ENCODE measurements at regions not wholly inside any gene's neighbourhood (a gene's known extent, or its start where the extent isn't known, plus 50 kb on each side); places are given as distances from the start of the nearest gene placed in this dataset.
A peak's percentile ranks its signal among the peaks of the same experiment; 100 is the strongest.

- TF ChIP-seq ZNF768 (tag by site-specific recombination; IDR thresholded peaks at IDR 0.05) (no peak), ZNF366 (tag by site-specific recombination; conservative IDR thresholded peaks at IDR 0.05) (peak; percentile 73), TCF7L2 (IDR thresholded peaks at IDR 0.05; ENCODE audit: borderline replicate concordance, low read depth, low read length) (no peak)
- POLR2A ChIA-PET = no interaction called here
Measured at GRCh38 chr15:29428925-29429573, 159.4 kb upstream of the NSMCE3 start.

GRCh38 chr15:29425864-29426263 lies 156.2 kb upstream of the NSMCE3 start:
- TF ChIP-seq ZNF16 (tag by site-specific recombination; IDR thresholded peaks at IDR 0.05; ENCODE audit: low read depth) = no peak
- TF ChIP-seq ZIC2 (tag by site-specific recombination; IDR thresholded peaks at IDR 0.05) = no peak
- no peak for TF ChIP-seq ZNF362 (tag by site-specific recombination; IDR thresholded peaks at IDR 0.05)
- TF ChIP-seq ZNF138 (tag by site-specific recombination; IDR thresholded peaks at IDR 0.05; ENCODE audit: borderline replicate concordance) = no peak
- no peak for TF ChIP-seq SETDB1 (IDR thresholded peaks at IDR 0.05; ENCODE audit: insufficient read length, low read length)
- no peak for TF ChIP-seq MZF1 (tag by site-specific recombination; IDR thresholded peaks at IDR 0.05; ENCODE audit: borderline replicate concordance)
- no peak for TF ChIP-seq ZBTB48 (tag by site-specific recombination; IDR thresholded peaks at IDR 0.05)
- no peak for TF ChIP-seq PRDM6 (tag by site-specific recombination; IDR thresholded peaks at IDR 0.05)
- no peak for TF ChIP-seq ZNF596 (tag by site-specific recombination; IDR thresholded peaks at IDR 0.05)
- TF ChIP-seq YY2 (tag by site-specific recombination; IDR thresholded peaks at IDR 0.05) = no peak
- TF ChIP-seq ZNF394 (tag by site-specific recombination; IDR thresholded peaks at IDR 0.05; ENCODE audit: borderline replicate concordance) = no peak
- TF ChIP-seq SP2 (tag by site-specific recombination; IDR thresholded peaks at IDR 0.05) = no peak
- ChIA-PET CTCF (no interaction called here), POLR2A (no interaction called here)
- H3K4me1 ChIP-seq (ENCODE audit: control insufficient read depth, insufficient read depth, low read length) = no peaks in the 10 kb centered on the region
- H3K36me3 ChIP-seq (ENCODE audit: control insufficient read depth in 2 of 2, insufficient read depth in 1 of 2, low read length in 2 of 2) = no peaks in the 10 kb centered on the region
- H3K27ac ChIP-seq (ENCODE audit: extremely low read depth, low read depth, low read length) = no peak overlapping the region
- H3K4me3 ChIP-seq (ENCODE audit: low read depth, low read length) = no peak overlapping the region
- H3K9me3 ChIP-seq (ENCODE audit: control insufficient read depth, insufficient read depth, low read depth, low read length) = no peaks in the 10 kb centered on the region

More at GRCh38 chr15:29428925-29429573, 159.4 kb upstream of the NSMCE3 start:
- H3K27ac ChIP-seq (ENCODE audit: extremely low read depth, low read depth, low read length) = no peak overlapping the region
- no peak overlapping the region for H3K4me3 ChIP-seq (ENCODE audit: low read depth, low read length)
- H3K4me1 ChIP-seq (ENCODE audit: control insufficient read depth, insufficient read depth, low read length) = no peaks in the 10 kb centered on the region
- H3K9me3 ChIP-seq (ENCODE audit: control insufficient read depth, insufficient read depth, low read depth, low read length) = no peaks in the 10 kb centered on the region
- CTCF ChIA-PET = no interaction called here
- no peaks in the 10 kb centered on the region for H3K36me3 ChIP-seq (ENCODE audit: control insufficient read depth in 2 of 2, insufficient read depth in 1 of 2, low read length in 2 of 2)

- no peaks in the 10 kb centered on the region for H3K36me3 ChIP-seq (ENCODE audit: control insufficient read depth in 2 of 2, insufficient read depth in 1 of 2, low read length in 2 of 2)
- no peaks in the 10 kb centered on the region for H3K9me3 ChIP-seq (ENCODE audit: control insufficient read depth, insufficient read depth, low read depth, low read length)
- ChIA-PET POLR2A (no interaction called here), CTCF (interaction anchor here (0.6 kb wide), 1 partner anchor 387 kb away, joined by 3 read pairs; no protein-coding TSS in a partner anchor)
- no peak for TF ChIP-seq ZNF18 (tag by site-specific recombination; IDR thresholded peaks at IDR 0.05)
- H3K4me3 ChIP-seq (ENCODE audit: low read depth, low read length) = no peak overlapping the region
- H3K27ac ChIP-seq (ENCODE audit: extremely low read depth, low read depth, low read length) = no peak overlapping the region
- H3K4me1 ChIP-seq (ENCODE audit: control insufficient read depth, insufficient read depth, low read length) = no peaks in the 10 kb centered on the region
Measured at GRCh38 chr15:29424118-29424517, 154.5 kb upstream of the NSMCE3 start.
